ENCODE measurements at regions not wholly inside any gene's neighbourhood (a gene's known extent, or its start where the extent isn't known, plus 50 kb on each side); places are given as distances from the start of the nearest gene placed in this dataset.
A peak's percentile ranks its signal among the peaks of the same experiment; 100 is the strongest.

DNA sequence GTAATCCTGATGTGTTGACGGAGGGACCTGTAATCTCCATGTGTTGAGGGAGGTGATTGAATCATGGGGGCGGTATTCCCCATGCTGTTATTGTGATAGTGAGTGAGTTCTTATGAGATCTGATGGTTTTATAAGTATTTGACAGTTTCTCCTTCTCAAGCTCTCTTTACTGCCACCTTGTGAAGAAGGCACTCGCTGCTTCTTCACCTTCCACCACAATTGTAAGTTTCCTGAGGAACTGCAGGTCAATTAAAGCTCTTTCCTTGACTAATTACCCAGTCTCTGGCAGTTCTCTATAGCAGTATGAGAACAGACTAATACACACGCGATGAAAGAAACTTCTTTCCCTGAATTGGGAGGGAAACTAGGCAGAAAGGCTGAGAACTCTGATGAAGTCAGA, 141.1 kb upstream of the RAD23B start:
- Histone ChIP-seq H3K36me3 (no peaks in the 10 kb centered on the region), H3K27ac (peak overlapping the region; percentile 61 to 89), H3K4me3 (no peak overlapping the region), H3K27me3 (replicated peaks; ENCODE audit: insufficient read depth) (no peaks in the 10 kb centered on the region), H3K9me3 (no peaks in the 10 kb centered on the region), H3K4me1 (ENCODE audit: control insufficient read depth in 1 of 2, low read depth in 2 of 2) (peaks cover 25 to 67% of the 10 kb centered on the region in 2 donors)
- TF ChIP-seq, protein P1, sequence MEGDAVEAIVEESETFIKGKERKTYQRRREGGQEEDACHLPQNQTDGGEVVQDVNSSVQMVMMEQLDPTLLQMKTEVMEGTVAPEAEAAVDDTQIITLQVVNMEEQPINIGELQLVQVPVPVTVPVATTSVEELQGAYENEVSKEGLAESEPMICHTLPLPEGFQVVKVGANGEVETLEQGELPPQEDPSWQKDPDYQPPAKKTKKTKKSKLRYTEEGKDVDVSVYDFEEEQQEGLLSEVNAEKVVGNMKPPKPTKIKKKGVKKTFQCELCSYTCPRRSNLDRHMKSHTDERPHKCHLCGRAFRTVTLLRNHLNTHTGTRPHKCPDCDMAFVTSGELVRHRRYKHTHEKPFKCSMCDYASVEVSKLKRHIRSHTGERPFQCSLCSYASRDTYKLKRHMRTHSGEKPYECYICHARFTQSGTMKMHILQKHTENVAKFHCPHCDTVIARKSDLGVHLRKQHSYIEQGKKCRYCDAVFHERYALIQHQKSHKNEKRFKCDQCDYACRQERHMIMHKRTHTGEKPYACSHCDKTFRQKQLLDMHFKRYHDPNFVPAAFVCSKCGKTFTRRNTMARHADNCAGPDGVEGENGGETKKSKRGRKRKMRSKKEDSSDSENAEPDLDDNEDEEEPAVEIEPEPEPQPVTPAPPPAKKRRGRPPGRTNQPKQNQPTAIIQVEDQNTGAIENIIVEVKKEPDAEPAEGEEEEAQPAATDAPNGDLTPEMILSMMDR (IDR thresholded peaks at IDR 0.05), result no peak
- DNase-seq (ENCODE audit: low spot score) (no peak), ATAC-seq (ENCODE audit: insufficient number of reproducible peaks, low FRiP score, low read depth) (no peak)

DNA sequence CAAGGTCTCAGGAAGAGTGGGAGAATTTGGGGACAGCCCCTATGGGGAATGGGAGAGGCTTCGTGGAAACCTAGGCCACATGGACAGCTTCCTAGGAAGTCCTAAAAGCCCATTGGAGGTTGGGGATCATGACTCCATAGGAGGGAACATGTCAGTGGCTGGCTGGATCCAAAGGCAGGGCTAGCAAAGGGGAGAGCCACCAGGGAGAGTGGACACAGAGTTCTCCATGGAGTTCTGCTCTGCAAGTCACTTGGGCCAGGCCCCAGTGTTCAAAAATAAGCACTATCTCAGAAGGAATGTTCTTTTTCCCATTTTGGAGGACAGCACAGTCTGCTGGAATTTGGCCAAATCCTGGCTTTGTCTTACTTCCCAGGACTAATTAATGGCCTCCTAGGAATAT, 140.6 kb upstream of the RAD23B start:
- peaks cover 25 to 71% of the 10 kb centered on the region in 2 donors for H3K4me1 ChIP-seq (ENCODE audit: control insufficient read depth in 1 of 2, low read depth in 2 of 2)
- H3K36me3 ChIP-seq, result no peaks in the 10 kb centered on the region
- ATAC-seq (ENCODE audit: insufficient number of reproducible peaks, low FRiP score, low read depth), result no peak
- DNase-seq (ENCODE audit: low spot score), result no peak
- H3K27me3 ChIP-seq (replicated peaks; ENCODE audit: insufficient read depth), result no peaks in the 10 kb centered on the region
- TF ChIP-seq, protein P1 (IDR thresholded peaks at IDR 0.05), result no peak
- H3K4me3 ChIP-seq, result peak overlapping the region; percentile 6
- H3K9me3 ChIP-seq, result no peaks in the 10 kb centered on the region
- H3K27ac ChIP-seq, result peak overlapping the region; percentile 61 to 89

DNA sequence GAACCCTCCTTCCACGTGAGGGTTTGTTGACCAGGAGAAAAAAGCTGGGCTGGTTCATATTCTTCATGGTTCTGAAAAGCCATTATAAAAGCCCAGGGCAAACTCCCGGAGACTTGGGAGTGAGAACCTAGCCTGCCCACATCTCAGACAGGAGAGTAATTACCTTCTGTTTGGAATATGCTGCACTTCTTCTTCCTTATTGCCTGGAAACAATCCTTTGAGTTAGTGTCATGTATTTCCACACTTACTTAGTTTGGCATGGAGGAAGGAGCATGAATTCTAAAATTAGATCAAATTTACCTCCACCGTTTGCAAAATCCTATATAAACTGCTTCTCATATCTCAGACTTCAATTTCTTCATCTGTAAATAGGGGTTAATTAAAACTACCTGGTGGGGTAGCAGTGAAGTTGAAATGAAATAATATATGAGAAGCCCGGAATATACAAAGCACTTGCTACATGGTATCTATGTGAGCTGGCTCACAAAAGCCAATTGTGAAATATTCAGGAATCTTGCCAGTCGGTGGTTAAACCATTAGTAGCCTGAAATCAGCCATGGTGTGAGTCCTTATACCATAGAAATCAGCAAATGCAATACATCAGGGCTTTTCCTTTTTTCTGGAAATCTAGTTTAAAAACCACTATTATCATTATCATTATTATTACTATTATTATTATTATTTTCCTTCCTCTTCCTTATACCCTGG, 140.0 kb upstream of the RAD23B start:
- Histone ChIP-seq H3K9me3 (no peaks in the 10 kb centered on the region), H3K4me1 (ENCODE audit: control insufficient read depth in 1 of 2, low read depth in 2 of 2) (peaks cover 24 to 71% of the 10 kb centered on the region in 2 donors), H3K4me3 (peak overlapping the region; percentile 6), H3K27ac (peak overlapping the region; percentile 61 to 89), H3K36me3 (no peaks in the 10 kb centered on the region), H3K27me3 (replicated peaks; ENCODE audit: insufficient read depth) (no peaks in the 10 kb centered on the region)
- no peak for DNase-seq (ENCODE audit: low spot score)
- ATAC-seq (ENCODE audit: insufficient number of reproducible peaks, low FRiP score, low read depth), result no peak
- TF ChIP-seq, protein P1 (IDR thresholded peaks at IDR 0.05), result no peak

DNA sequence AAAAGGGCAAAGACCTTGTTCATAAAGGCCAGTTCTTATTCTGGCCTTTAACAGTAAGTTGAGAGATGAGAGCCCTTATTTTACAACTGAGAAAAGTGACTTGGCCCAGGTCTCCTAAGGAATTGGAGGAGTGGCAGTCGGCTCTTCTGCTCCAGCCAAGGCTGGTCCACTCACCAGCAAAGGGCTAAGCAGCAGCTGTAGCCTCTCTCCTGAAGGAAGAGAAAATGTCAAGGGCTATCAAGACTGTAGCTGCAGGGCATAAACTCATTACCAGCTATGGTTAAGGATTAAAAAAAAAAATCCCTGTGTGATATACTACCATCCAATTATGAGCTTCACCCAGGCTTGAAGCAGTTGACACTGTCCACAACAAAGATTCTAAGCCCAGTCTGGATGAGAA, 138.6 kb upstream of the RAD23B start:
- Histone ChIP-seq H3K36me3 (no peaks in the 10 kb centered on the region), H3K27ac (no peak overlapping the region), H3K4me1 (ENCODE audit: control insufficient read depth in 1 of 2, low read depth in 2 of 2) (peaks cover 14 to 58% of the 10 kb centered on the region in 2 donors), H3K27me3 (replicated peaks; ENCODE audit: insufficient read depth) (no peaks in the 10 kb centered on the region), H3K9me3 (no peaks in the 10 kb centered on the region), H3K4me3 (no peak overlapping the region)
- DNase-seq (ENCODE audit: low spot score), result no peak
- ATAC-seq (ENCODE audit: insufficient number of reproducible peaks, low FRiP score, low read depth), result no peak
- TF ChIP-seq, protein P1 (IDR thresholded peaks at IDR 0.05), result no peak

DNA sequence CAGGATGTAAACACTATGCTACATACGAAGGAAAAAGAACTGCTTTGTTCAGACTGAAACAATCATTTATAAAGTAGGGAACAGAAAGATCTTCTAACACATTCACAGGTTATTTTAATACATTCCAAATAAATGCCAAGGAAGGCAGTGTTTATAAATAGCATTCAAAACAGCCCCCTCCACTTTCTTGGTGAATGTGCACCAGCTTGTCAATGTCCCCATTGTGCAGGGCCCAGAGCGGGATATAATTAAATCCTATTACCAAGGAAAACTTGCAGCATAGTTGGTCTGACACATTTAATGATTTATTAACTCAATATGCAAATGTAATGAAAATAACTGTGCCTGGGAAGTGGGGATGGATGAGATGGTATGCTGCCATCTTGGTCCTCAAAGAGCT, 135.9 kb upstream of the RAD23B start:
- H3K4me3 ChIP-seq, result no peak overlapping the region
- H3K4me1 ChIP-seq (ENCODE audit: control insufficient read depth in 1 of 2, low read depth in 2 of 2), result peaks cover 10 to 40% of the 10 kb centered on the region in 2 donors
- no peaks in the 10 kb centered on the region for H3K27me3 ChIP-seq (replicated peaks; ENCODE audit: insufficient read depth)
- no peak for DNase-seq (ENCODE audit: low spot score)
- no peaks in the 10 kb centered on the region for H3K9me3 ChIP-seq
- ATAC-seq (ENCODE audit: insufficient number of reproducible peaks, low FRiP score, low read depth), result no peak
- H3K27ac ChIP-seq, result no peak overlapping the region
- H3K36me3 ChIP-seq, result no peaks in the 10 kb centered on the region
- TF ChIP-seq, protein P1 (IDR thresholded peaks at IDR 0.05), result no peak

Data from thoracic aorta (tissue), 2 donors.